Loucy (cell line): ENCODE measurements at regions not wholly inside any gene's neighbourhood (a gene's known extent, or its start where the extent isn't known, plus 50 kb on each side); places are given as distances from the start of the nearest gene placed in this dataset.
A peak's percentile ranks its signal among the peaks of the same experiment; 100 is the strongest.

Experiments used
- H2AFZ ChIP-seq: fragments of 200-600 bp; sonication (generic); 2 replicates; pipeline ENCODE4 v1.6.0; 2016; ENCODE audit warnings: antibody characterized with exemption, mild to moderate bottlenecking, low read length, moderate library complexity
- H3F3A ChIP-seq: fragments of 200-600 bp; 2 replicates; pipeline ENCODE4 v1.6.0; 2016; ENCODE audit warnings: antibody characterized with exemption, low read depth, mild to moderate bottlenecking
- H3K27me3 ChIP-seq: fragments of 200-600 bp; sonication (generic); 2 replicates; pipeline ENCODE4 v1.6.1; 2014; ENCODE audit warnings: low read length, mild to moderate bottlenecking; ENCODE audit not compliant: insufficient read depth, poor library complexity, severe bottlenecking
- H3K36me3 ChIP-seq: fragments of 200-600 bp; sonication (generic); 2 replicates; pipeline ENCODE4 v1.6.1; 2016; ENCODE audit warnings: low read length; ENCODE audit not compliant: insufficient read depth
- H3K4me1 ChIP-seq: fragments of 200-600 bp; sonication (generic); 2 replicates; pipeline ENCODE4 v1.5.1; 2014; ENCODE audit warnings: low read length, mild to moderate bottlenecking; ENCODE audit not compliant: insufficient read depth, poor library complexity, severe bottlenecking
- H3K4me2 ChIP-seq: fragments of 200-600 bp; sonication (generic); 2 replicates; pipeline ENCODE4 v1.6.0; 2014; ENCODE audit warnings: antibody characterized with exemption, low read length, low read depth, mild to moderate bottlenecking; ENCODE audit not compliant: poor library complexity, severe bottlenecking
- H3K4me3 ChIP-seq: fragments of 200-600 bp; sonication (generic); 2 replicates; pipeline ENCODE4 v1.5.1; 2014; ENCODE audit warnings: low read length, mild to moderate bottlenecking, mixed read lengths; ENCODE audit not compliant: poor library complexity, severe bottlenecking
- H3K79me2 ChIP-seq: fragments of 200-600 bp; sonication (generic); 2 replicates; pipeline ENCODE4 v1.6.1; 2014; ENCODE audit warnings: low read length; ENCODE audit not compliant: insufficient read depth
- H3K9ac ChIP-seq: fragments of 200-600 bp; sonication (generic); 2 replicates; pipeline ENCODE4 v1.6.0; 2014; ENCODE audit warnings: mild to moderate bottlenecking, low read depth, low read length, moderate library complexity; ENCODE audit not compliant: poor library complexity, severe bottlenecking
- H3K9me2 ChIP-seq: fragments of 200-600 bp; sonication (generic); replicated peaks from 2 replicates; pipeline ENCODE4 v1.6.1; 2016; ENCODE audit warnings: low read depth, low read length, mixed read lengths
- H3K9me3 ChIP-seq: fragments of 200-600 bp; sonication (generic); 2 replicates; pipeline ENCODE4 v1.6.1; 2014; ENCODE audit warnings: mild to moderate bottlenecking, antibody characterized with exemption, low read length, low read depth; ENCODE audit not compliant: insufficient read depth
- H4K20me1 ChIP-seq: fragments of 200-600 bp; sonication (generic); 2 replicates; pipeline ENCODE4 v1.6.0; 2014; ENCODE audit warnings: antibody characterized with exemption, low read length, mild to moderate bottlenecking; ENCODE audit not compliant: insufficient read depth, poor library complexity, severe bottlenecking
- CTCF ChIP-seq: fragments of 200-600 bp; sonication (generic); conservative IDR thresholded peaks from 2 replicates; pipeline ENCODE4 v1.5.1; 2014; ENCODE audit warnings: mild to moderate bottlenecking, antibody characterized with exemption, low read length
- EZH2phosphoT487 ChIP-seq: fragments of 200-600 bp; IDR thresholded peaks from 2 replicates; pipeline ENCODE4 v1.6.1; 2018; ENCODE audit warnings: antibody characterized with exemption, mild to moderate bottlenecking, moderate library complexity, borderline replicate concordance

GRCh38 chr12:124696693-124697476 lies 129.5 kb upstream of the NCOR2 start:
- Histone ChIP-seq H3K4me2 (no peak overlapping the region), H3K9ac (no peak overlapping the region)
- TF ChIP-seq CTCF (no peak), EZH2phosphoT487 (no peak)

GRCh38 chr12:124695861-124696260 lies 128.4 kb upstream of the NCOR2 start:
- Histone ChIP-seq H3K9ac (no peak overlapping the region), H3K27me3 (no peaks in the 10 kb centered on the region), H4K20me1 (no peaks in the 10 kb centered on the region), H2AFZ (no peak overlapping the region), H3F3A (no peaks in the 10 kb centered on the region), H3K4me1 (peaks cover 20% of the 10 kb centered on the region), H3K9me3 (peaks cover 15% of the 10 kb centered on the region; the same call in 1 of the 2 replicates), H3K36me3 (no peaks in the 10 kb centered on the region), H3K79me2 (no peaks in the 10 kb centered on the region), H3K9me2 (no peaks in the 10 kb centered on the region), H3K4me2 (no peak overlapping the region), H3K4me3 (no peak overlapping the region)
- TF ChIP-seq CTCF, result no peak
- no peak for TF ChIP-seq EZH2phosphoT487

More at GRCh38 chr12:124696693-124697476, 129.5 kb upstream of the NCOR2 start:
- H2AFZ ChIP-seq, result no peak overlapping the region
- no peaks in the 10 kb centered on the region for H3K27me3 ChIP-seq
- H3K9me3 ChIP-seq, result peaks cover 9% of the 10 kb centered on the region; the same call in 1 of the 2 replicates
- H3F3A ChIP-seq, result no peaks in the 10 kb centered on the region
- H3K36me3 ChIP-seq, result no peaks in the 10 kb centered on the region
- peaks cover 20% of the 10 kb centered on the region for H3K4me1 ChIP-seq
- no peaks in the 10 kb centered on the region for H3K79me2 ChIP-seq
- H3K9me2 ChIP-seq, result no peaks in the 10 kb centered on the region
- no peak overlapping the region for H3K4me3 ChIP-seq
- no peaks in the 10 kb centered on the region for H4K20me1 ChIP-seq

DNA sequence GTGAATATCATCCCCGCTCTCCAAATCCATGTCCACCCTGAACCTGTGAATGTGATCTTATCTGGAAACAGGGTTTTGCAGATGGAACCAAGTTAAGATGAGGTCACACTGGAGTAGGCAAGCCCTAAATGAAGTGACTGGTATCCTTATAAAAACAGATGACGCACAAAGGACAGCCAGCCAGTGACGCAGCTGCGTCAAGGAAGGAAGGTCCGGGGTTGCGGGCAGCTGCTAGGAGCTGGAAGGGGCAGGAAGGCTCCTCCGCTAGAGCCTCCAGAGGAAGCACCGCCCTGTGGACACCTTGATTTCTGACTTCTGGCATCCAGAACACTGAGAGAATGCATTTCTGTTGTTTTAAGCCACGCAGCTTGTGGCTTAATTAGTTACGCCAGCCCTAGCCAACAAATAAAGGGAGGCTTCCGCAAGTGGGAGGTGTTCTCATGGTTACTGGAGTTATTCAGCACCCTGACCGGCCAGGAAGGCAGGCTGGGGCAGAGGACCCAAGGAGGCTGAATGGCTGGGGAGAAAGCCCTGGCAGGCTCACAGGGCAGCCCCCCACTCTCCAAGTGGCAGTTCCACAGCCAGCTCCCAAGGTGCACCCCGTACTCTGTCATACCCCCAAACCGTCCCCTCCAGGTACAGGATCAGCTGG lies 127.6 kb upstream of the NCOR2 start:
- peaks cover 20% of the 10 kb centered on the region for H3K4me1 ChIP-seq
- peak overlapping the region; percentile 71 for H3K4me2 ChIP-seq
- H3K9ac ChIP-seq, result no peak overlapping the region

More for the DNA sequence above, 127.6 kb upstream of the NCOR2 start:
- H3K27me3 ChIP-seq, result no peaks in the 10 kb centered on the region
- H4K20me1 ChIP-seq, result no peaks in the 10 kb centered on the region
- H3K9me3 ChIP-seq, result peaks cover 15% of the 10 kb centered on the region; the same call in 1 of the 2 replicates
- no peaks in the 10 kb centered on the region for H3K9me2 ChIP-seq
- H3K4me3 ChIP-seq, result peak overlapping the region; percentile 26
- no peaks in the 10 kb centered on the region for H3K79me2 ChIP-seq
- no peak overlapping the region for H2AFZ ChIP-seq
- H3F3A ChIP-seq, result no peaks in the 10 kb centered on the region
- no peaks in the 10 kb centered on the region for H3K36me3 ChIP-seq
- TF ChIP-seq EZH2phosphoT487 (no peak), CTCF (no peak)
